GM18868 (cell line): ENCODE measurements at regions not wholly inside any gene's neighbourhood (a gene's known extent, or its start where the extent isn't known, plus 50 kb on each side); places are given as distances from the start of the nearest gene placed in this dataset.
"Not testable (repeated sequence)": the region's sequence is repeated elsewhere in the genome, so short reads cannot be mapped to it uniquely, and the experiment has no call there.

Experiments
- ATAC-seq: cut with Tn5 transposase; IDR thresholded peaks from one replicate; pipeline ENCODE4 v1.9.1; 2021; ENCODE audit warnings: mild to moderate bottlenecking, moderate library complexity; ENCODE audit not compliant: unreplicated experiment

DNA sequence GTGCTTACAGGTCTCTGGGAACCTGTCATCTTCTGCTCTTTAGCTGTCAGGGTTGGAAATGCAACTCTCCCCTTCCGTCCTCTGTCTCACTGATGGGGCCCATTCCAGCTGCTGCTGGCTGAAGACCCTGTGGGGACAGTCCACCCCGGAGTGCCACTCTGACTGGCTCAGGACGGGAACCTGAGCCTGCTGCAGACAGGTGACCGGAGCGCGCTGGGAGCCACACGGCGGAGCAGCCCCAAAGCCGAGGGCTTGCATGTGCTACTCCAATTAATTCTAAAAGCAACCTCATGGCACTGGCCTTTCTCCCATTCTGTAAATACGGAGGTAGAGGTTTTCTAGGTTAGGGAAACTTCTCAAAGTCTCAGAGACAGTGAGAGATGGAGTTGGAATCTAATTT lies 223.5 kb upstream of the PITRM1 start:
- ATAC-seq: no peak

DNA sequence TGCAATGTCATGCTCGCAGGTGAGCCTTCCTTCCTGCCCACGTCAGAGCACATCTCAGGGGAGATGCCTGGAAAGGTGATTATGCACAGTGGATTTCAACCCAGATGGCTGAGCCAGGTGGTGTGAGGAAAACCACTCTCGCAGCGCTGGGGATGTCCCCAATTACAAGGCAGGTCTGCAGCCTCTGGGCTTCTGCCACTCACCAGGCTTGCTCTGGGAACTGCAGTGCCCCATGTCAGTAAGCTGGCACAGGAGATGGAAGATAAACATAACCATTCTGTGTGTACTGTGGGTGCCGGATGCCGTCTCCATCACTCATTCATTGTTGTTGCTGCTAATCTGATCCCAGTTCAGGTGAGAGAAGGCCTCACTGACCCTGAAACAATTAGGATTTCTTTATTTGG lies 222.9 kb upstream of the PITRM1 start:
- ATAC-seq: no peak

DNA sequence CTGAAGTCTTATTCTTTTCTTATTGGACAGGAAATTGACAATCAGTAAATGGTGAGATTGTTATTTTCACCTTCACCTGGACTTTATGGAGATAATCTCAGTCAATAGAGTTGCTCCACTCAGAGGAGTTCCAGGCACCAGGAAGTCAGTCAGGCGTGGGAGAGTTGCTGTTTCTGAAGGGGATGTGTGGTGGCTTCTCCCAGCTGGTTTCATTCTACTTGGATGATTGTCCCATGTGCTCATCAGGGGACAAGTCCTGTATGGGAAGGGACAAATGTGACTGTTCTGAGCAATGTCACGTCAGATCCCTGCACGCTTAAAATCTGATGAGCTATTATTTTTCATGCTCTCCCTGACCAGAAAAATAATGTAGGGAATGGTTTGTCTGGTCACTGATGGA lies 222.5 kb upstream of the PITRM1 start:
- ATAC-seq: no peak

- no peak for ATAC-seq
Measured at GRCh38 chr10:3393958-3394357, 221.4 kb upstream of the PITRM1 start.

DNA sequence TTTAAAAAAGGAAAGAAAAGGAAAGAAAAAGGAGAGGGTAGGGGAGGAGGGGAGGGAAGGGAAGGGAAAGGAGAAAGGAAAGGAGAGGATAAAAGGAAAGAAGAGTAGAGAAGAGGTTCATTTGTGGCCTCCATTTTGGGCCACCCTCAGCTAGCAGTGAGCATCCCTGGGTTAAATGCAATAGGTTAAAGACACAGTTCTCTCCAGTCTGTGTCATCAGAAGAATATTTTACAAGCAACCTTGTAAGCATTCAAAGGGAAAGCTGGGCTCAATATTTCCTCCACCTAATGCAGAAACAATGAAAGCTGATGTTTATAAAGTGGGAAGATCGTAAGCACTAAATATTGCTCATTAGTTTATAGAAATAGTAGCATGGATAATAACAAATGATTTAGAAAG lies 219.1 kb upstream of the PITRM1 start:
- no peak for ATAC-seq

- ATAC-seq: no peak
Measured at GRCh38 chr10:3389130-3389529, 216.5 kb upstream of the PITRM1 start.

GRCh38 chr10:3385487-3385886 lies 212.9 kb upstream of the PITRM1 start:
- no peak for ATAC-seq

DNA sequence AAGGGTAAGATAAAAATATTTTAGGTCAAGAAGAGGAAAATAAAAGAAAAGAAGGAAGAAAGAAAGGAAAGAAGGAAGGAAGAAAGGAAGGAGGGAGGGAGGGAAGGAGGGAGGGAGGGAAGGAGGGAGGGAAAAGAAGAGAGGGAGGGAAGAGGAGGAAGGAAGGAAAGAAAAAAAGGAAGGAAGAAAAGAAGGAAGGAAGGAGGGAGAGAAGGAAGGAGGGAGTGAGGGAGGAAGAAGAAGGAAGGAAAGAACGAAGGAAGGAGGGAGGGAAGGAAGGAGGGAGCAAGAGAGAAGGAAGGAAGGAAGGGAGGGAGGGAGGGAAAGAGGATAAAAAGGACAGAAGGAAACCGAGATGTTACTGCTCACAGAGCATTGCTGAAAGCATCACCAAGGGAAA lies 209.5 kb upstream of the PITRM1 start:
- no peak for ATAC-seq

DNA sequence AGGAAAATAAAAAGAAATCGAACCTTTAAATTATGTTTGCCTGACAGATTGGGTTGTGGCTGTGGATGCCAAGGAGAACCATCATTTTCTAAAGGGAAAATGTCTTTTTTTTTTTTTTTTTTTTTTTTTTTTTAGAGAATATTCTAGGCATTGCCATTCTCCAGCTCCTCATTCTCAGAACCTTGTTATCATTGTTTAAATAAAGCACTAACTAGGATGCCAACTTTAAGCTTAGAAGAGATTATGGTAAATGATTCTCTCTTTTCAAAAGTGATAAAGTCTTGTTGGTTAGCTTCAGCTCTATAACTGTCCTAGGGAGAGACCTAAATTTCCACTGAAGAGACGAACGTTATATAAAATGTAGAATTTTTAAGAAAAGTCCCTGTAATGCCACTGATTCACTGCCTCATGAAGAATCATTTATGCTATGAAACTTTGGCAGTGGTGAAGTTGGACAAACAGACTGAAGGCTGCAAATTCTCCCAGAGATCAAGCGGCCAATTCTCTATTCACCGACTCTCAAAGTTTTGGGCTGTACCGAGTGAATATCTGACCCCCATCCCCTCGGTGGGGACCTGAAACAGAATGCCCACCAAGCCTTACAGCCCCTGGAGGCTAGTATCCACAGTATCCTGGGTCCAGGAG lies 207.9 kb upstream of the PITRM1 start:
- no peak for ATAC-seq

DNA sequence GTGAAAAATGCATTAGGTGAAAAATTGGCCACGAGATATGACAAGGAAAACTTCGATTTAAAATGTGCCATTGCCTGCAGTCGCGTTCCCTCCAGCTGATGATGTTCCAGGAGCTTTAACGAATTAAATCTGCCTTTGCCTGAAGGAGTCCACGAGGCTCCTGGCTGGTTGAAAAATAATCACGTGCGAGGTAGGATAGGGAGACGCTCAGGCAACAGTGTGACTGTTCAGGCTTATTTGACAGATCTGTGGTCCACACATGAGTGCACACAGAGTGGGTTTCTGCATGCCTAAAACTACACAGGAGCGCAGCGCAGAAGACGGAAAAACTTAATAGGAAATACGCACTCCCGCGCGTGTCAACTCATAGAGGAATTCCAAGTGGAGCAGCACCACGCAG lies 204.0 kb upstream of the PITRM1 start:
- no peak for ATAC-seq

DNA sequence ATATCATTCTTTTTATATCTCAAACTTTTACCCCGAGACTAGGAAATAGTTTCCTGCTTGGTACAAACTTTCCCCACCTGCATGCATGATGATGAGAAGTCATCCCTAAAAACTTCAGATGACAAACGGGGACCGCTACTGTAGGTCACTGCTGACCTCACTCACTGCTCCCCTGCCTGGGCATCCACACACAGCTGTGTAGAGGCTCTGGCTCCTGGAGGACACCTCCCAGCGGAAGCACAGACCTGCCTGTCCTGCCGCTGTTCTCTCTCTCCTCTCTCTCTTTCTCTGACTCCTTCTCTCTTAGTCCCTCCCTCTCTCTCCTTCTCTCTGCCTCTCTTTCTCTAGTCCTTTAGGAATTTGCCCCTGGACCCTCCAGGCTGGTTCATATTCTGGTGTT lies 202.9 kb upstream of the PITRM1 start:
- ATAC-seq: no peak

DNA sequence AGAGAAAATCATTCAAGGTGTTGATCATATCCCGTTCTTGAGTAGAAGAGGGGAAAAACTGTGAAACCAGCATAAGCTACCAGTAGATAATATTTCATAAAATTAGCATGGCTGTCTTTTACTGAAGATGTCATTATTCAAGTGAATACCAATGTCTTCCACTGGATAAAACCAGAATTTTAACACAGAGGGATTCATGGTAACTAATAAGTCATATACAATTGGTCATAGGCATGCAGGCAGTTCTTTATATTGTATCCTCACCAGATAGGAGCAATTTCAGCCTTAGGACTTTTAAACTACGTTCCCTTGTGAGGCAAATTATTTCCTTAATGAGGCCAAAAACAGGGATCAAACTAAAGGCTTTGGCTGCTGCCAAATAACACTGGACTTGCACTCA lies 202.3 kb upstream of the PITRM1 start:
- no peak for ATAC-seq

DNA sequence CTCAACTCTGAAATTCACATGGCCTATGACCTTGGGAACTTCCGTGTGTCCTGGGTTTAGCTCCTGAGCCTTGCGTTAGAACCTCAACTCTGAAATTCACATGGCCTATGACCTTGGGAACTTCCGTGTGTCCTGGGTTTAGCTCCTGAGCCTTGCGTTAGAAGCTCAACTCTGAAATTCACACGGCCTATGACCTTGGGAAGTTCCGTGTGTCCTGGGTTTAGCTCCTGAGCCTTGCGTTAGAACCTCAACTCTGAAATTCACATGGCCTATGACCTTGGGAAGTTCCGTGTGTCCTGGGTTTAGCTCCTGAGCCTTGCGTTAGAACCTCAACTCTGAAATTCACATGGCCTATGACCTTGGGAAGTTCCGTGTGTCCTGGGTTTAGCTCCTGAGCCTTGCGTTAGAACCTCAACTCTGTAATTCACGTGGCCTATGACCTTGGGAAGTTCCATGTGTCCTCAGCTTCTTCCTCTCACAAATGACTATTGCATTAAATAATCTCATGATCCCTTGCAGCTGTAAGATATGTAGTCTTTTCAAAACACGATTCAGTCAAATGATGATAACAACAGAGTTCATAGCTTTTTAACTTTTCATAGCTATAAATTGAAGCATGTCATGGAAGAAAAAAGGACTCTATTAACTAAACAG lies 200.9 kb upstream of the PITRM1 start:
- not testable (repeated sequence) for ATAC-seq

GRCh38 chr10:3372281-3372680 lies 199.7 kb upstream of the PITRM1 start:
- no peak for ATAC-seq

DNA sequence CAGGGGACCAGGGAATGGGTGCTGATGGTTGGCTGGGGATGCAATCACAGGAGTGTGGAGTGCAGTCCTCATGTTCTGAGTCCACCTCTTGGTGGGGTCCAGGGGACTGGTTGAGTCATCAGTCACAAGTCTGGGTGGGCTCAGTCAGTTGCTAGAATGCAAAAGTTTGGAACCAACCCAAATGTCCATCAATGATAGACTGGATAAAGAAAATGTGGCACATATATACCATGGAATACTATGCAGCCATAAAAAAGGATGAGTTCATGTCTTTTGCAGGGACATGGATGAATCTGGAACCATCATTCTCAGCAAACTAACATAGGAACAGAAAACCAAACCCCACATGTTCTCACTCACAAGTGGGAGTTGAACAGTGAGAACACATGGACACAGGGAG lies 199.0 kb upstream of the PITRM1 start:
- not testable (repeated sequence) for ATAC-seq

GRCh38 chr10:3366735-3367405 lies 194.3 kb upstream of the PITRM1 start:
- no peak for ATAC-seq

GRCh38 chr10:3366043-3366442 lies 193.5 kb upstream of the PITRM1 start:
- ATAC-seq: no peak

DNA sequence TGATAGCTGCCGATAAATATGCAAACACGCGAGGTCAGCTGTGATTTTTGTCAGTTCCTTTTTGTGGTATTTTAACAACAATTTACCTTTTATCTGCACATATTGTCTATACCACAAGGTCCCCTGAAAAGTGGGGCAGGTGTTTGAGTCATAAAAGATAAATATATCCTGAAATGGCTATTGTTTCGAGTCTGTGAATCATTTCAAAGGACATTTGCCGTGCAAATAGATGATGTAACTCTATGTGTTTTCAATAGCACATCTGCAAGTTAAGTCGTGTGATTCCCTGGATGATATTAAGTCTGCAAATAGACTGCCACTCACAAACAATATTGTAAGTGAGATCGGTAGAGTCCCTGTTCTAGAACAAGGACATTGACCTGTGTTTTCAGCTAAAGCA lies 193.0 kb upstream of the PITRM1 start:
- ATAC-seq: no peak

- ATAC-seq: no peak
Measured at GRCh38 chr10:3364768-3365480, 192.3 kb upstream of the PITRM1 start.

GRCh38 chr10:3363311-3364045 lies 190.9 kb upstream of the PITRM1 start:
- no peak for ATAC-seq

- no peak for ATAC-seq
Measured at GRCh38 chr10:3362394-3362793, 189.8 kb upstream of the PITRM1 start.
